ENCODE measurements at regions not wholly inside any gene's neighbourhood (a gene's known extent, or its start where the extent isn't known, plus 50 kb on each side); places are given as distances from the start of the nearest gene placed in this dataset.
"Not testable (repeated sequence)": the region's sequence is repeated elsewhere in the genome, so short reads cannot be mapped to it uniquely, and the experiment has no call there.

DNA sequence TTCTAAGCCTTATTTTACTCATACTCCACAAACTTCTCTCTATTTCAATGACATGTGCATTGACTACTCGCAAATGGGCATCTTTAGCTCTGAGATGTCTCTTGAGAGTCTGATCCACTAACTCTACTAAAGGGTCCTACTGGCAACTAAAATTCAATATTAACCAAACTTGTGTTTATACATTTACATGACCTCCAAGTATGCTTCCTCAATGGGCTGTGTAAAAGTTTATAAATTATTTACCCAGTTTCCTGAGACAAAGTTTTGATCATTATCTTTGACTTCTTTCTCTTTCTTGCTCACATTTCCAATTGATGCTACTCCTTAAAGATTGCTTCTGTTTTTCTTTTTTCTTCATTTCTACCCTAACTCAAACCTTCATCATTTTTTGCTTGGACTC is 510.1 kb upstream of the DAB2 start:
- in situ Hi-C loops (cut with MboI; ENCODE audit: low sequenced_read_pairs): no loop called here

DNA sequence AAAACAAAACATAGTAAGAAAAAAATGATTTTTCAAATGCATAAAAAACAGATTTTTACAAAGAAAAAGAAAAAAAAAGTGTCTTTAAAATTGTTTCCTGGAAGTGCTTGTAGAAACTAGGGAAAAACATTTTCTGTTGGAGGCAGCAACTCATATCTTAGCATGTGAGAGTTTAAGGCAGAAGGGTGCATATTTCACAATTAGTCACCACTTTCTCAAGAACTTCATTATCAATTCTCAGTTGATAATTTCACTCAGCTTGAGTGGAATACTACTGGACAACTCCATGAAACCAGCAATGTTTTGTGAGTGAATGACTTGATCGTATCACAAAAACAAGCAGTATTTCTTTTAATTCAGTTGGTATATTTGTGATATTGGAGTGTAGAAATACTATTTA is 508.3 kb upstream of the DAB2 start:
- in situ Hi-C loops (cut with MboI; ENCODE audit: low sequenced_read_pairs): no loop called here

DNA sequence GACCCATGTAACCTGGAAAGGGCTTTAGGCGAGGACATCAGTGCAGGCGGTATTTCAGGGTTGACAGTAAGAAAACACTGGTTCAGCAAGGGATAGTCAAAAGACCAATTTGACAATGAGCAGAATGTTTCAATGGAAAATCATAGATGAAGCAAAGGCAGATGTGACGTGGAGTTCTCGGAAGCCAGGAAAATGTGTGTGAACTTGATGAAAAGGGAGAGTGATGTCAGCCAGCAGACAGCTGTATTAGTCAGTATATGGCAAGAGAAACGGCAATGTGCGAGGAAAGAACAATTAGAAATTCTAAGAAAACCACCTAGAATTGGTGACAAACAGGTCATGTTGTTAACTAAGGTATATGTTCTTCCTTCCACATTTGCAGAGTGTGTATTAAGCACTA is 503.9 kb upstream of the DAB2 start:
- in situ Hi-C loops (cut with MboI; ENCODE audit: low sequenced_read_pairs): no loop called here

DNA sequence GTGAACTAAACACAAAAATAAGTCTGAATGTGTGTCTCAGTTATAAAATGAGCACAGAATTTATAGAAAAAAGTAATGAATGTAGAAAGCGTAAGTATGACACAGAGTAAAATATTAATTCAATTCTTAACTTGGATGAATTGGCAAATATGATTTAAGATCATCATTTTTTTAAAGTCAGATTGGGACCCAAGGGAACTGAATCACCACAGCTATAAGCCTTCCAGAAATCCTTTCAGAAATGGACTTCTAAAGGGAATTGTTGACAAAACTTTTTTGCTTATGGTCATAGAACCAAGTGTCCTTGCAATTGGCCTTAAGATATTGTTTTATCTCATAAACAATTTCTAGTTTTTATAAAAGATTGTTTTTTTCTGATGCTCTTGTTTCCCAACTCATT is 495.1 kb upstream of the DAB2 start:
- in situ Hi-C loops (cut with MboI; ENCODE audit: low sequenced_read_pairs): no loop called here

DNA sequence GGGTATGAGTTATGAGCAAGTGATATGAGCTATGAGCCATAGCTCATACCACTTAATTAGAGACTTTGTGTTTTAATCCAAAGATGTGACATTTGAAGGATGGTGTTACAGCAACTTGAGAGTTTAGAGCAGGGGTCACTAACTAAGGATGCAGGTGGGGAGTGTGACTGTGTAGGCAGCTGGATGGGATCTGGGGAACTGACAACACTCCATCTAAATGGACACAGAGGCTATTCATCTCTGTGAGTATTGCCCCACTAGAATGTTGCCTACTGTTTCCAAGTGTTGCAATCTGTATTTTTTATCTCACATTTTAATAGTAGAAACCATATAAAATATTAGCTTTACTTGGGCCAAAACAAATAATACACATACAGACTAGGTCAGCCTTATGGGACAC is 488.1 kb upstream of the DAB2 start:
- in situ Hi-C loops (cut with MboI; ENCODE audit: low sequenced_read_pairs): no loop called here

DNA sequence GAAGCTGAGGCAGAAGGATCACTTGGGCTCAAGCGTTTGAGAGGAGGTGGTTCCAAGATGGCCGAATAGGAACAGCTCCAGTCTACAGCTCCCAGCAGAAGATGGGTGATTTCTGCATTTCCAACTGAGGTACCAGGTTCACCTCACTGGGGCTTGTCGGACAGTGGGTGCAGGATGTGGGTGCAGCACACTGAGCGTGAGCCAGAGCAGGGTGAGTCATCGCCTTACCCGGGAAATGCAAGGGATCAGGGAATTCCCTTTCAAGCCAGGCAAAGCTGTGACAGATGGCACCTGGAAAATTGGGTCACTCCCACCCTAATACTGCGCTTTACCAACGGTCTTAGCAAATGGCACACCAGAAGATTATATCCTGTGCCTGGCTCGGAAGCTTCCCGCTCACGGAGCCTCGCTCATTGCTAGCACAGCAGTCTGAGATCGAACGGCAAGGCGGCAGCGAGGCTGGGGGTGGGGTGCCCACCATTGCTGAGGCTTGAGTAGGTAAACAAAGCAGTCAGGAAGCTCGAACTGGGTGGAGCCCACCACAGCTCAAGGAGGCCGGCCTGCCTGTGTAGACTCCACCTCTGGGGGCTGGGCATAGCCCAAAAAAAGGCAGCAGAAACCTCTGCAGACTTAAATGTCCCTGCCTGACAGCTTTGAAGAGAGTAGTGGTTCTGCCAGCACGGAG is 482.6 kb upstream of the DAB2 start:
- in situ Hi-C loops (cut with MboI; ENCODE audit: low sequenced_read_pairs): not testable (repeated sequence)

DNA sequence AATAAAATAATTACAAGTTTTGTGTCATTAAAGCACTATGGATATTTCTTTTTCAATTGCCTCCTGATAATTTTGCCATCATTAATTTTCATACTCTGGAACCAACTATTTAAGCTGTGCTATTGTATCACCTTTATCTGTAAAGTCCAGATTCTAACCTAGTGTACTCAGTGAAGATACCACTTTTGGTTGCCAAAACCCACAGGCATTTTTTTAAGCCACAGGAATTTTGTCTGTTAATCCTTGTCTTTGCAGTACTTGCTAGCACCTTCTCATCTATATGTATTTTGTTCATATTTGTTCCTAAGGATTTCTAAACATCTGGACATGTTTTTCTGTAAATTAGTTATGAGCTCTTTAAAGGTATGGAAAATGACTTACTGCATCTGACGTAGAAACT is 481.4 kb upstream of the DAB2 start:
- in situ Hi-C loops (cut with MboI; ENCODE audit: low sequenced_read_pairs): no loop called here

DNA sequence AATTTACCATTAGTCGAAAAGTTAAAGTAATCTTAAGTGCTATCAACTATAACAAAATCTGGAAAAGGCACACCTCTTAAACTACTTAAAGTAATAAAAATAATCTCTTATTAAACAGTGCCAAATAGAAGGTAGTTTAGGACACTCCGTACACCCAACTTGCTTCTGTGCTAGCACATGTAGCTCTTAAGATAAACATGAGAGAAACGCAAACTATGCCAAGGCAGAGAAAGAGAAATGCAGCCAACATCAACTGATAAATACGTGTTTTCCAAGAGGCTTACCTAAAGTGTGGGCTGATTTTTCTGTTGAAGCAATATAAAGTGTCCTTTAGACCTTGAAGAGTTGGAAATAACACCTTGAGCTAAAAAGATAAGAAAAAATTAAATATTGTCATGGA is 480.6 kb upstream of the DAB2 start:
- in situ Hi-C loops (cut with MboI; ENCODE audit: low sequenced_read_pairs): no loop called here

DNA sequence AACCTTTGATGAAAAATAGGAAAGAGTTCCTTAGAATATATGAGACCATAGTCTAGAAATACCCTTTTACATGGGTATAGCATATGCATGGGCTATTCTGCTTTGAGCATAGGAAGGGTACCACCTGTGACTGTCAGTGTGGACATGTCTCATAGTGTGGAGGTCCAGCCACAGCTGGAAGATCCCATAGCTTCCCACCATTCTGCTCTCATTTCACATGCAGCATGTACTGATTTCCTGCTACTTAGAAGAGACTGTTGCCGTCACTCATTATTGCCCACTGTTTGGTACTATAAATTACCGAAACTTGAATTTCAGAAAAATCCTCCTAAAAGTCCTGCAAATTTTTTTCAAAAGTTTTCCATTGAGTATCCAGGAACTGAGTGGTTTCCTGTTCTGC is 477.8 kb upstream of the DAB2 start:
- in situ Hi-C loops (cut with MboI; ENCODE audit: low sequenced_read_pairs): no loop called here

DNA sequence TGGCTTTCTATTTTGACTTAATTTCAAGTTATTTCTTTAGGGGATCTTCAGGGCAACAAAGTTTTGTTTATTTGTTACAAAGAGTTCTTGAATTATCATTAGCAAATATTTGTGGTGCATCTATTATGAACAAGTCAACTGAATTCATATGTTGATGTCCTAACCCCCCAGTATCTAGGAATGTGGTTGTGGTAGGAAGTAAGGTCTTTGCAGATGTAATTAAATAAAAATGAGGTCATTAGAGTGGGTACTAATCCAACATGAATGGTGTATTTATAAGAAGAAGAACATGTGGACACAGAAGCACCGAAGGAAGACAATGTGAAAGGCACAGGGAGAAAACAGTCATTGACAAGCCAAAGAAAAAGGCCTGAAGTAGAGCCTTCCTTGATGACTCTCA is 474.0 kb upstream of the DAB2 start:
- in situ Hi-C loops (cut with MboI; ENCODE audit: low sequenced_read_pairs): no loop called here

DNA sequence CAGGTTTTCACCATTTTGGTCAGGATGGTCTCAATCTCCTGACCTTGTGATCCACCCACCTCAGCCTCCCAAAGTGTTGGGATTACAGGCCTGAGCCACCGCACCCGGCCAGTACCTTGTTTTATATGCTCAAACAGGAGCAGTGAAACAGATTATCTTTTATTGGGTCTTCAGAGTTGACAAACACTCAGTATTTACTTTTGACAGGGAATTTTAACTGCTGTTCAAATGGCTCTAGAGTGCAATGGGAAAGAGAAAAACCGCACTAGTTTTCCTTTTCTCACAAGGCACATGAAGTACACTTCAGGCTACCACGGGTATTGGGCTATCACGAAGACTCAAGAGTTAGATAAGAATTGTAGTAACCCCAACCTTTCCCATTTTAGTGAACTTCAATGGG is 471.9 kb upstream of the DAB2 start:
- in situ Hi-C loops (cut with MboI; ENCODE audit: low sequenced_read_pairs): no loop called here

DNA sequence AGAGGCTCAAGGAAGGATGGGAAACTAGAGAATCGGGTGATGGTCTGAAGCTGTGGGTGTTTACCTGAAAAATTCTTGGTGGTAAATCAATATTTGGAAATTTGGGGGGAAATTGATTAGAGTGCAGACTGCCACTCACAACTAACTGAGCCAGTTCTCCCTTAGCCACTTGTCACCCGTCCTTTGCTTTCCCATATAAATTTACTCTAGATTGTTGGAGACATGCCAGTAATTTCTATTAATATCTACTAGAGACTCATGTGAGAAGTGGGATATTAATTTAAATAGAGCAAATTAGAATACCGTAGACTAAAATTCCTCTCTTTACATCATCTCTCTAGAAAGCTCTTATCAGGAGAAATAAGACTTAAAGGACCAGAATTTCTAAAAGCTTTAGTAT is 471.3 kb upstream of the DAB2 start:
- in situ Hi-C loops (cut with MboI; ENCODE audit: low sequenced_read_pairs): no loop called here

DNA sequence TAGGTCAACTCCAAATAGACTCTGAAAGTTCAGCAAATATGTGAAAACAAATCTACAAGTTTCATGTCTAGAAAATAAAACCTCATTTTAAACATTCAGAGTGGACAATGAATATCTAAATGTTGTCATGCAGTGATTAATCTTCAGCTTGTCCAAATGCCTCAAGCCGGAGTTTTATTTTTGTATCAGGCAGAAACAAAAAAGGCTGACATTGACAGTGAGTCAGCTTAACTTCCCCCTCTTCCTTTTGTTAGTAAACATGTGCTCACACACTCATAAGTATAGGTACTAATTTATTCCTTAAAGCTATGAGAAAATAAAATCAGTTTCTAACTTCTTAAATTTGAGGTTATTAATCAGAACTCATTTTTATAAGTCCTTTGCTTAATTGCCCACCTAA is 467.9 kb upstream of the DAB2 start:
- in situ Hi-C loops (cut with MboI; ENCODE audit: low sequenced_read_pairs): no loop called here

DNA sequence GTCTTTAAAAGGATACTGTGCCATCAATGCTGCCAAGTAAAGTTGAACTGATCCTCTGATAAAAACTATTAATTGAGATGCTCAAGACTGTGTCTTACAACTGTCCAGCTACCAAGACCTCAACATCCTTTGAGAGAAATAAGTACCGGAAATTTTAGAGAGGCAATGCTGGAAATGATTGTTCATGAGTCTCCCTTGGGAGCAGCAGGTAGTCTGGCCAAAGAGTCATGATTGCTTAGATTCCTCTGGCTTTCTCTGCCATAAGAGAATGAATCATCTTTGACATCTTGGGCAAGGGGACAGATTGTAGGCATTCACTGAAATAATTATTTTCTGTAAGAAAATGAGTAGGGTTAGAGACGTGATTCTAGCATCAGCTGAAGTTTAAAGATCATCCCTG is 466.6 kb upstream of the DAB2 start:
- in situ Hi-C loops (cut with MboI; ENCODE audit: low sequenced_read_pairs): no loop called here

DNA sequence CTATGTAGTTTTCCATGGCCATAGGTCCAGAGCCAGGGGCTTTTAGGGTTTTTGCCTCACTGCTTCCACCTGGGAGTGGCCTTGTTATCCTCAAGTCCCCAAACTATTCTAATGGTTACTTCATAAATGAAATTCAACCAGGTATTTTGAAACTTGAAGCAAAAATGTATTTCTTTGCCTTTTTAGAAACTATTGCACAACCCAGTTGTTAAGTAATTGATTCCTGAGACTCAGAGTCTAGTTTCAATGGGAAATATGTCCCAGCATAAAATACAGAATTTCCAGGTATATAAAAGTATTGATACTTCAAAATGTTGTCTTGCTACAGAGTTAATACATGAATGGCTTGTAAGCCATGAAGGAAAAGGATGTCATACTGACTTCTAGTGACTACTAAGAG is 456.2 kb upstream of the DAB2 start:
- in situ Hi-C loops (cut with MboI; ENCODE audit: low sequenced_read_pairs): no loop called here

DNA sequence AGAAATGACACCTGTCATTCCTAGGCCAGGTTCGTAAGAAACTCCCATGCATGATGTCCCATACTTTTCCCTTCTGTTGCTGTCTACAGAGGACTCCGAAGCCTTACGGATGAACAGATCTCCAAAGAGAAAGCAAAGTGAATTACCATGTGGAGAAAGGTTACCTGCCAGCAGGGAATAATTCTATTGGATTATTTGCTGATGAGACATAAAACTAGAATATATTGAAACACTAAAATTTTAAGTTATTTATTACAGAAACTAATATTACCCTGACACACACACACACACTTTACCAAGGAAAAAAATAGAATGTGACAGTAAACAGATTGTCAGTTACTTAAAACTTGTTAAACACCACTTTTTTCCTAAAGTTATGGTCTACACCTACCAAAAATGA is 452.7 kb upstream of the DAB2 start:
- in situ Hi-C loops (cut with MboI; ENCODE audit: low sequenced_read_pairs): no loop called here

DNA sequence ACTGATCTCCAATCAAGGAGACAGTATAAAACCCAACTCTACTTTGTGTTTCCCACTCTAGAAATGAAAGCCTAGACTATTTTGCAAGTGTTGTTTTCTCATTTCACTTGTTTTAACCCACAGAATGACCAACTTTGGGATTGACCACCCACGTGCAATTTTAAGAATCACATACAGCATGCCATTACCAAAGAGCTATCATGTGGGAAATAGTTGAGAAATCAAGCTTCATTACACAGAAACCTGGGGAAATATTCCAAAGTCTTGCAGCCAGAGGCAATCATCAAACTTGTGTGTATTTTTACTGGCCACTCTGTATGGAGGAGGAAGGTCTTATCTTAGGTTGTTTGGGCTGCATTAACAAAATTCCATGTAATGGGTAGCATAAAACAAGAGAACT is 451.4 kb upstream of the DAB2 start:
- in situ Hi-C loops (cut with MboI; ENCODE audit: low sequenced_read_pairs): no loop called here

DNA sequence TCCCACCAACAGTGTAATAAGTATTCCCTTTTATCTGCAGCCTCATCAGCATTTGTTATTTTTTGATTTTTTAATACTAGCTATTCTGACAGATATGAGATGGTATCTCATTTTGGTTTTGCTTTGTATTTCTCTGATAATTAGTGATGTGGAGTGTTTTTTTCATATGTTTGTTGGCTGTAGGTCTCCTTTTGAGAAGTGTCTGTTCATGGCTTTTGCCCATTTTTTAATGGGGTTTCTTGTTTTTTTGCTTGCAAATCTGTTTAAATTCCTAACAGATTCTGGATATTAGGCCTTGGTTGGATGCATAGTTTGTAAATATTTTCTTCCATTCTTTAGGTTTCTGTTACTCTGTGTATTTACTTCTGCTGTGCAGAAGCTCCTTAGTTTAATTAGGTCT is 445.4 kb upstream of the DAB2 start:
- in situ Hi-C loops (cut with MboI; ENCODE audit: low sequenced_read_pairs): no loop called here

DNA sequence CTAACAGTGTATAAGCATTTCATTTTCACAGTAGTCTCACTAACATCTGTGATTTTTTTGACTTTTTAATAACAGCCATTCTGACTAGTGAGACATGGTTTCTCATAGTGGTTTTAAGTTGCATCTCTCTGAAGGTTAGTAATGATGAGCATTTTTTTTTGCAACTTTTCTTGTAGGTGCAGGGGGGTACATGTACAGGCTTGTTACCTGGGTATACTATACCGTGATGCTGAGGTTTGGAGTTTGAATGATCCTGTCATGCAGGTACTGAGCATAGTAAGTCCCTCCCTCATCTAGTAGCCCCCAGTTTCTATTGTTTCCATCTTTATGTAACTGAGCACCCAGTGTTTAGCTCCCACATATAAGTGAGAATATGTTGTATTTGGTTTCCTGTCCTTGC is 444.6 kb upstream of the DAB2 start:
- in situ Hi-C loops (cut with MboI; ENCODE audit: low sequenced_read_pairs): no loop called here

DNA sequence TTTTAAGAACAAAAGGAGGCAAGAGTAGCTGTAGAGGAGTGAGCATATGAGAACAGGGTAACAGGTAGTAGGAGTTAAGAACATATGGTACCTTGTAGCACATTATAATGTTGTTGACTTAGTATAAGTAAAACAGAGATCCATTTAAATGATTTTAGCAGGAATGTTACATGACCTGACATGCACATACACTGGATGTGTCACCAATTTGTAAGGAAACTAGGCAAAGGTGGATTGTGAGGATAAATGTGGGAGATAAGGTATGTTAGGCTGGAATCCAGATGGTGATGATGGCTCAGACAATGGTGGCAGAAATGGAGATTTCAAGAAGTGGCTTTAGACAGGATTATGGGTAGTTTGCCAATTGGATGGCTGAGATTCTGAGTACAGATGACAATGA is 443.1 kb upstream of the DAB2 start:
- in situ Hi-C loops (cut with MboI; ENCODE audit: low sequenced_read_pairs): no loop called here

DNA sequence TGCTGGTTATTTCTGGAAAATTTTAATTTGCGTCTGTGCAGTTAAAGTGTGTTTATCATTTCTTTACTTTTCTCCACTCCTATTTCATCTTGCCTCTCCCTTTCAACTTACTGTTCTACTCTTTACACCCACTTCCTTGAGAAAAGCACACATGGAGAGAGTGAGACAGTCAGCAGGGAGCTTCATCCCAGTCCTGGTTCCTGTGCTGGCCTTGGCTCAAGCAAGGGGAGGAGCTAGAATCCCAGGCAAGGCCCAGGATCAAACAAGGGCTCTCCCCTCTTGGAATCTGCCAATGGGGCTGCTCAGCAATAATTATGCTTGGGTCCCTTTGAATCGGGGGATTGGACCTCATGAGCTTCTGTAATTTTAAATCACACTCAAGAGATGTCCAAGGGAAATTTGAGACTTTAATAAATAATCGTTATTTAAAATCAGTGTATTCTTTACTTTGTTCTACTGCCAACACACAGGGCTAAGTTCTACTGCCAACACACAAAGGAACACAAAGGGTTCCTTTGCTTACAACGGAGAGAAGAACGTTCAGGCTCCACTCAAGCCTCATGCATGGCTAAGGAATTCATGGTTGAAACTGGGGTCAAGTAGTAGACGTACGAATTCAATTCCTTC is 439.3 kb upstream of the DAB2 start:
- in situ Hi-C loops (cut with MboI; ENCODE audit: low sequenced_read_pairs): no loop called here

DNA sequence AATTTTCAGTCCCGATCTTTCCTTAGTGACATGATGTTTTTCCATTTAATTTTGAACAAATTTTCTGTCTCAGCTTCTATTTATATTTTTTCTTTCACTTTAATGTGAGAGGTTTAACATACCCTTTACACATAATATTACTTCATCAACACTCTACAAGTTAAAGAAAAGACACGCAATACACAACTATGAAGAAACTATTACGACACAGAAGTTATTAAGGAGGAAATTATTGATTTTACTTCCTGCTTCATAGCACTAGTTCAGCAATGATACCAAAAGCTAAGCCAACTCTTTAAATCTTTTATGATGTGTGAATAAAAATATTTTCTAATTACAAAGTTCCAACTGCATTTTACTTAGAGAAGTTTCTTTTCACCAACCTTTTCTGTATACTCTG is 432.3 kb upstream of the DAB2 start:
- in situ Hi-C loops (cut with MboI; ENCODE audit: low sequenced_read_pairs): no loop called here

DNA sequence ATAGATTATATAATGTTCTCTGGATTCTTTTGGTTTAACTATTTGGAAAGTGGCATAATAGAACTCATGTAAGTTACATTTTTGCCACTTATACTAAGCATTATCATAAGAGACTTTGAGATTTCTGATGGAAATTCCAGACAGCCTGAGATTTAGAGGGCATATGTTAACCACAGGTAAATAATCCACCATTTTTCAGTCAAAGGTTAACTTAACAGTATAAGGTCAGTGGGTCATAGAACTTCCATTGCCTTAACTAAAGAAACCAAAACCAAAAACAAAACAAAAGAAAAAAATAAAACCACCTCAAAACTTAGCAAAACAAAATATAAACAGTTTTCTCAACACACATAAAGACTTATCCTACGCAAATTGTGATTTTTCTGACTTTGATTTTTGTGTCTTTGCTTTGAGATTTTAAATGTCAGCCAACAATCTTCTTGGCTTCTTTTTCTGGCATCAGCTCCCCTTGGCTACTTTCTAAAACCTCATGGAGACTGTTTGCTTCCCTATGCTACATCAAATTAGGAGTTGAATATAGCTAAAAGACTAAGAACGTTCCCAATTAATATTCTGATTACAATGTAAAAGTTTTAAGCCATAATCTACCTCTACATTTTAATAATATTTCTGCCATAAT is 430.1 kb upstream of the DAB2 start:
- in situ Hi-C loops (cut with MboI; ENCODE audit: low sequenced_read_pairs): no loop called here

All from HL-60/S4 treated with retinoic acid at 250 ng/mL for 4 days and 3 days (cell line).